ENCODE measurements at regions not wholly inside any gene's neighbourhood (a gene's known extent, or its start where the extent isn't known, plus 50 kb on each side); places are given as distances from the start of the nearest gene placed in this dataset.

GRCh38 chr6:118397671-118398465 is 150.2 kb upstream of the PLN start:
- no peak overlapping the region for H3K4me3 ChIP-seq (ENCODE audit: low read length)
- no peak for DNase-seq (ENCODE audit: low read depth)
- TF ChIP-seq, protein P1, sequence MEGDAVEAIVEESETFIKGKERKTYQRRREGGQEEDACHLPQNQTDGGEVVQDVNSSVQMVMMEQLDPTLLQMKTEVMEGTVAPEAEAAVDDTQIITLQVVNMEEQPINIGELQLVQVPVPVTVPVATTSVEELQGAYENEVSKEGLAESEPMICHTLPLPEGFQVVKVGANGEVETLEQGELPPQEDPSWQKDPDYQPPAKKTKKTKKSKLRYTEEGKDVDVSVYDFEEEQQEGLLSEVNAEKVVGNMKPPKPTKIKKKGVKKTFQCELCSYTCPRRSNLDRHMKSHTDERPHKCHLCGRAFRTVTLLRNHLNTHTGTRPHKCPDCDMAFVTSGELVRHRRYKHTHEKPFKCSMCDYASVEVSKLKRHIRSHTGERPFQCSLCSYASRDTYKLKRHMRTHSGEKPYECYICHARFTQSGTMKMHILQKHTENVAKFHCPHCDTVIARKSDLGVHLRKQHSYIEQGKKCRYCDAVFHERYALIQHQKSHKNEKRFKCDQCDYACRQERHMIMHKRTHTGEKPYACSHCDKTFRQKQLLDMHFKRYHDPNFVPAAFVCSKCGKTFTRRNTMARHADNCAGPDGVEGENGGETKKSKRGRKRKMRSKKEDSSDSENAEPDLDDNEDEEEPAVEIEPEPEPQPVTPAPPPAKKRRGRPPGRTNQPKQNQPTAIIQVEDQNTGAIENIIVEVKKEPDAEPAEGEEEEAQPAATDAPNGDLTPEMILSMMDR (conservative IDR thresholded peaks at IDR 0.05; ENCODE audit: low read depth, low read length) = no peak

DNA sequence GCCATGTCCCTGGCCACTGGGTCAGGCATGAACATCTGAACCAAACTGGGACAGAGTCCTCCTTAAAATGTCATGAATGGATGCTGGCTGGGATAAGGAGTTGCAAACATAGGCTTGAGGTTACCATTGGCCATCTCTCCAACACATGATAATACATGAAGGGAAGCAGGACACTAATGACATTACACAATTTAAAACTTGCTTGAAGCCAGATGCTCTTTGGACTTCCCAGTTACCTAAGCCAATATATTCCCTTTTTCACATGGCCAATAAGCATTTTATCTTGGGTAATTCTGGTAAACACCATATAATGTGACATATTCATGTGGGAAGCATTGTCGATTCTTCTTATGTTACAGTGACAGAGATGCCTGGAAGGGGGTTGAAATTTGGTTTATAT is 148.0 kb upstream of the PLN start:
- TF ChIP-seq, protein P1 (conservative IDR thresholded peaks at IDR 0.05; ENCODE audit: low read depth, low read length) = no peak
- DNase-seq (ENCODE audit: low read depth) = no peak
- no peak overlapping the region for H3K4me3 ChIP-seq (ENCODE audit: low read length)

- TF ChIP-seq, protein P1 (conservative IDR thresholded peaks at IDR 0.05; ENCODE audit: low read depth, low read length) = no peak
- no peak overlapping the region for H3K4me3 ChIP-seq (ENCODE audit: low read length)
- DNase-seq (ENCODE audit: low read depth) = no peak
These were observed 147.5 kb upstream of the PLN start for GRCh38 chr6:118400582-118400981.

DNA sequence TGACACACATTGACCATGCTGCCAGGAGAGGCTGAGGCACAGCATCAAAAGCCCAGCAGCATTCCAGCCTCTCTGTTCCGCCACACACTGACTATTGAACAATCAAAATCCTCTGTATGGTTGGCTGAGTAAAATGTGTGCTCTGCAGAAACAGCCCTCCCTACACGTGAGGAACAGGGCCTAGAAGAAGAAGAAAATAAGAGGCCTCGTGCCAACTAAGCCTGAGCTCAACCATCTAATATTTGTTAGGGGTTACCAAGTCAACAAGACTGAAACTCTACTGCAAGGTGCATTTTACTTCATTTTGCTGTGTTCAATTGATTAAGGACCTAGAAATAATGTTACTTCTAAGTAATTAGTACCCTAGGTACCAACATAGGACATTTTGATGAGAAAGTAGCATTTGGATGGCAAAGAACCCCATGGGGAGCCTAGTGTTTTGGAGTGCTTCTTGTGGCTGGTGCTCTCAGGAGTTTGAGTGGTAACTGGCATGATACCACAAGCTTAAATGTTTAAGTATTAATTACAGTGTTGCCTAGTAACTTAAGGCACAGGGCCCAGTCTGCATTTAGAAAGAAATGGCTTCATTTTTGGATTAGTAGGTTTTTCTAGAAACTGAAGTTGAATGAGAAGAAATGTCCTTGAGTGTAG is 146.6 kb upstream of the PLN start:
- TF ChIP-seq, protein P1 (conservative IDR thresholded peaks at IDR 0.05; ENCODE audit: low read depth, low read length) = no peak
- H3K4me3 ChIP-seq (ENCODE audit: low read length) = no peak overlapping the region
- DNase-seq (ENCODE audit: low read depth) = no peak

DNA sequence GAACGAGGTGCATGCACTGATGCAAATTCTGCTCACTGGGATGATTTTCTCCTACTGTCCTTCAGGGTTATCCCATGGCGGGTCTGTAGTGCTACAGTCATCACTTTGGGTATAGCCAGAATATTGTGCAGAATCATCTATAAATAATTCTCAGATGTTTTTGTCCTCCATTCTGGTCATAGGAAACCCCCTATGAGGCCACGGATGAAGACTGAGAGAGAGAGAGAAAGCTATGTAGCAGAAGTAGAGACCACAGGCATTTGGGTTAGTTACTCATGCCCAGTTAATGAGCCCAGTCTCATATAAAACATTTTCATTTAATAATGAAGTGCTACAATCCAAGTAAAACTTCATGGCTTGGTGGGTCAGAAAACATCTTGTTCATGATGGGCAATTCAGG is 145.1 kb upstream of the PLN start:
- TF ChIP-seq, protein P1 (conservative IDR thresholded peaks at IDR 0.05; ENCODE audit: low read depth, low read length) = no peak
- no peak for DNase-seq (ENCODE audit: low read depth)
- no peak overlapping the region for H3K4me3 ChIP-seq (ENCODE audit: low read length)

DNA sequence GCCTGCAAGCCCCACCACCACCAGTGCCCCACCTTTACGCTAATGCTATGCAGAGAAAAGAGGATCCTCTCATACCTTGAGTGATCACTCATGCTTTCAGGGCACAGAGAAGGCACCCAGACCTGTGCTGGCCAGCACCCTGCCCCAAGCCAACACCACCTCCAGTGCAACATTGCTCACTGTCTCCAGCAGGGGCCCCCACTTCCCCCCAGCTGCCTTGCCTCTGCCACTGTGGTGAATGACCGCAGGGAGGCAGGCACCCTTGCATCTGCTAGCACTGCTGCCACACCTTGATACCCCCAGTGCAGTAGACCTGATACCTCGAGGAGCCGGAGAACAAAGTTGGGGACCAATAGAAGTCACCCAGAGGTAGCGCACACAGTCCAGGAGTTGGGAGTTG is 139.2 kb upstream of the PLN start:
- no peak overlapping the region for H3K4me3 ChIP-seq (ENCODE audit: low read length)
- no peak for DNase-seq (ENCODE audit: low read depth)
- TF ChIP-seq, protein P1 (conservative IDR thresholded peaks at IDR 0.05; ENCODE audit: low read depth, low read length) = no peak

- no peak overlapping the region for H3K4me3 ChIP-seq (ENCODE audit: low read length)
- no peak for DNase-seq (ENCODE audit: low read depth)
- TF ChIP-seq, protein P1 (conservative IDR thresholded peaks at IDR 0.05; ENCODE audit: low read depth, low read length) = no peak
These were observed 138.1 kb upstream of the PLN start for GRCh38 chr6:118410001-118410400.

All from retinal pigment epithelial cell (primary cell).